K562 (cell line): ENCODE measurements at regions not wholly inside any gene's neighbourhood (a gene's known extent, or its start where the extent isn't known, plus 50 kb on each side); places are given as distances from the start of the nearest gene placed in this dataset.

Source experiments
- ARNT ChIP-seq, 2 experiments: fragments of 450-650 bp; IDR thresholded peaks; 2 replicates each; pipeline ENCODE4 v1.6.1; 2016; ENCODE audit warnings: mild to moderate bottlenecking in 1 of 2
- BMI1 ChIP-seq: fragments of 150-350 bp; IDR thresholded peaks from 2 replicates; pipeline ENCODE4 v1.6.1; 2014; ENCODE audit warnings: low read length
- E2F3 ChIP-seq: fragments of 250-450 bp; sonication (Bioruptor Pico); IDR thresholded peaks from 2 replicates; pipeline ENCODE4 v1.4.0; 2020; ENCODE audit warnings: mild to moderate bottlenecking
- FOXP1 ChIP-seq: sonication (generic); formaldehyde crosslinking; IDR thresholded peaks from 2 replicates; pipeline ENCODE4 v1.8.0; 2022; ENCODE audit warnings: mild to moderate bottlenecking, missing genetic modification reagents
- HDGF ChIP-seq: fragments of 450-650 bp; IDR thresholded peaks from 2 replicates; pipeline ENCODE4 v1.6.1; 2016
- KDM5B ChIP-seq: fragments of 200-600 bp; sonication (generic); IDR thresholded peaks from 2 replicates; pipeline ENCODE4 v1.6.1; 2012; ENCODE audit warnings: low read depth, mild to moderate bottlenecking, moderate library complexity, low read length, control low read depth, inconsistent platforms; ENCODE audit not compliant: insufficient replicate concordance
- KLF13 ChIP-seq: fragments of 450-650 bp; IDR thresholded peaks from 2 replicates; pipeline ENCODE4 v1.6.1; 2016; ENCODE audit warnings: missing genetic modification characterization, low read depth, mild to moderate bottlenecking, missing compliant biosample characterization, moderate library complexity, borderline replicate concordance
- PHF20 ChIP-seq: fragments of 450-650 bp; IDR thresholded peaks from 2 replicates; pipeline ENCODE4 v1.6.1; 2018; ENCODE audit not compliant: partially characterized antibody
- PRDM10 ChIP-seq: fragments of 450-650 bp; IDR thresholded peaks from 2 replicates; pipeline ENCODE4 v1.6.1; 2018; ENCODE audit not compliant: partially characterized antibody
- RBFOX2 ChIP-seq: fragments of 200-400 bp; formaldehyde crosslinking; IDR thresholded peaks from 2 replicates; pipeline ENCODE4 v1.6.1; 2017; ENCODE audit warnings: low read depth, mild to moderate bottlenecking, low read length, moderate library complexity
- SP2 ChIP-seq: IDR thresholded peaks from 2 replicates; pipeline ENCODE4 v1.6.1; 2011; ENCODE audit warnings: mild to moderate bottlenecking, low read depth, low read length, moderate library complexity; ENCODE audit not compliant: poor library complexity, severe bottlenecking; ENCODE audit errors: extremely low read depth
- ZNF134 ChIP-seq: fragments of 250-450 bp; sonication (Bioruptor Pico); conservative IDR thresholded peaks from 2 replicates; pipeline ENCODE4 v1.4.0; 2020
- TF ChIP-seq, protein P1 (sequence below), 2 experiments: fragments of 450-650 bp; IDR thresholded peaks; 2 replicates each; pipeline ENCODE4 v1.6.1; 2016
- TF ChIP-seq, protein P2 (sequence below): sonication (generic); formaldehyde crosslinking; IDR thresholded peaks from 2 replicates; pipeline ENCODE4 v1.8.1; 2022; ENCODE audit warnings: missing genetic modification reagents
- TF ChIP-seq, protein P3 (sequence below): IDR thresholded peaks from 2 replicates; pipeline ENCODE4 v1.6.1; 2011; ENCODE audit warnings: borderline replicate concordance, low read depth, mild to moderate bottlenecking, moderate library complexity, low read length; ENCODE audit not compliant: insufficient read depth, poor library complexity, severe bottlenecking
- TF ChIP-seq, protein P4 (sequence below): fragments of 250-450 bp; sonication (Bioruptor Pico); IDR thresholded peaks from 2 replicates; pipeline ENCODE4 v1.8.0; 2021; ENCODE audit warnings: borderline replicate concordance, mild to moderate bottlenecking, moderate library complexity; ENCODE audit not compliant: poor library complexity, severe bottlenecking

DNA sequence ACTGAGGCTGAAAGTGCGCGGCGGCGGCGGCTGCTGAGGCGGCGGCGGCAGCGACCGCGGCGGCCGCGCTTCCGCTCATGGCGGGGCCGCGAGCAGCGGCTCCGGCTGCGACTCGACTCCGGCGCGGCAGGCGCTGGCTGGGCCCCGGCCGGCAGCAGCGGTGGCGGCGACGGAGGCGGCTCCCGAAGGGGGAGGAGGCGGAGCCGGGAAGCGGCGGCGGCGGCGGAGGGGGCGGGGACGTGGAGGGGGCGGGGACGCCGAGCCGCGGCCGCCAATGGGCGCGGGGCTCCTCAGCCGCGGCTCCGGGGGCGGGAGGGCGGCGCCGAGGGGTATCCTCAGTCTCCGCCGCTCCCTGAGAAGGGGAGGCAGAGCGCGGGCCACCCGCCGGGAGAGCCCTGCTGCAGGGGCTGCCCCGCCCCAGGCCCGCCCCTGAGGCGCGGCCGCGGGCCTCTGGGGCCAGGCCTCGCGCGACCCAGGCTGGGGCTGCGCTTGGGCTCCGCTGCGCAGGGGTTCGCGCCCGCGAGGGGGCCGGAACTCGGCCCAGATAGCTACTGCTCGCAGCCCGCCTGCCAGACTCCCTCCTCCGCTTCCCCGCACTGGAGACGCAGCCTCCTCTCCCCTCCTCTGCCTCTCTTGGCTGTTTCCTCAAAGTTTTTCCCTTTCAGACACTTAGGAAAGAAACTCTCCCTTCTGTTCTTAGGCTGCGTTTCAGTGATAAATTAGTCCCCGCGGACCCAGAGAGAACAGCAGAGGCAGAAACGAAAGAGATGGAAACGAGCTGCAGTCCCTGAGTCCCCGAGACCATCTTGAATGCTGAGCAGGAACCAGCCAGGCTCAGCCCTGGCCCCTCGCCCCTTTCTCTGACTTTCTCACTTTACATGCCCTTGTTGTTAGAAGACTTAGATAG, 85.0 kb upstream of the MELK start (continued):
- no peak for TF ChIP-seq FOXP1
- peak; percentile 74 for TF ChIP-seq PHF20
- TF ChIP-seq KLF13 (tag): no peak
- TF ChIP-seq, protein P1, sequence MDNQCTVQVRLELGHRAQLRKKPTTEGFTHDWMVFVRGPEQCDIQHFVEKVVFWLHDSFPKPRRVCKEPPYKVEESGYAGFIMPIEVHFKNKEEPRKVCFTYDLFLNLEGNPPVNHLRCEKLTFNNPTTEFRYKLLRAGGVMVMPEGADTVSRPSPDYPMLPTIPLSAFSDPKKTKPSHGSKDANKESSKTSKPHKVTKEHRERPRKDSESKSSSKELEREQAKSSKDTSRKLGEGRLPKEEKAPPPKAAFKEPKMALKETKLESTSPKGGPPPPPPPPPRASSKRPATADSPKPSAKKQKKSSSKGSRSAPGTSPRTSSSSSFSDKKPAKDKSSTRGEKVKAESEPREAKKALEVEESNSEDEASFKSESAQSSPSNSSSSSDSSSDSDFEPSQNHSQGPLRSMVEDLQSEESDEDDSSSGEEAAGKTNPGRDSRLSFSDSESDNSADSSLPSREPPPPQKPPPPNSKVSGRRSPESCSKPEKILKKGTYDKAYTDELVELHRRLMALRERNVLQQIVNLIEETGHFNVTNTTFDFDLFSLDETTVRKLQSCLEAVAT (IDR thresholded peaks at IDR 0.05): 0 out of 4 replicates have a peak, but pooled peaks of 1 of the 2 experiments have one; percentile 25
- TF ChIP-seq HDGF: no peak
- TF ChIP-seq RBFOX2: peak; percentile 83
- TF ChIP-seq, protein P2, sequence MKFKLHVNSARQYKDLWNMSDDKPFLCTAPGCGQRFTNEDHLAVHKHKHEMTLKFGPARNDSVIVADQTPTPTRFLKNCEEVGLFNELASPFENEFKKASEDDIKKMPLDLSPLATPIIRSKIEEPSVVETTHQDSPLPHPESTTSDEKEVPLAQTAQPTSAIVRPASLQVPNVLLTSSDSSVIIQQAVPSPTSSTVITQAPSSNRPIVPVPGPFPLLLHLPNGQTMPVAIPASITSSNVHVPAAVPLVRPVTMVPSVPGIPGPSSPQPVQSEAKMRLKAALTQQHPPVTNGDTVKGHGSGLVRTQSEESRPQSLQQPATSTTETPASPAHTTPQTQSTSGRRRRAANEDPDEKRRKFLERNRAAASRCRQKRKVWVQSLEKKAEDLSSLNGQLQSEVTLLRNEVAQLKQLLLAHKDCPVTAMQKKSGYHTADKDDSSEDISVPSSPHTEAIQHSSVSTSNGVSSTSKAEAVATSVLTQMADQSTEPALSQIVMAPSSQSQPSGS (CRISPR knock-in tag): no peak
- TF ChIP-seq, protein P3, sequence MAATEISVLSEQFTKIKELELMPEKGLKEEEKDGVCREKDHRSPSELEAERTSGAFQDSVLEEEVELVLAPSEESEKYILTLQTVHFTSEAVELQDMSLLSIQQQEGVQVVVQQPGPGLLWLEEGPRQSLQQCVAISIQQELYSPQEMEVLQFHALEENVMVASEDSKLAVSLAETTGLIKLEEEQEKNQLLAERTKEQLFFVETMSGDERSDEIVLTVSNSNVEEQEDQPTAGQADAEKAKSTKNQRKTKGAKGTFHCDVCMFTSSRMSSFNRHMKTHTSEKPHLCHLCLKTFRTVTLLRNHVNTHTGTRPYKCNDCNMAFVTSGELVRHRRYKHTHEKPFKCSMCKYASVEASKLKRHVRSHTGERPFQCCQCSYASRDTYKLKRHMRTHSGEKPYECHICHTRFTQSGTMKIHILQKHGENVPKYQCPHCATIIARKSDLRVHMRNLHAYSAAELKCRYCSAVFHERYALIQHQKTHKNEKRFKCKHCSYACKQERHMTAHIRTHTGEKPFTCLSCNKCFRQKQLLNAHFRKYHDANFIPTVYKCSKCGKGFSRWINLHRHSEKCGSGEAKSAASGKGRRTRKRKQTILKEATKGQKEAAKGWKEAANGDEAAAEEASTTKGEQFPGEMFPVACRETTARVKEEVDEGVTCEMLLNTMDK: peak; percentile 26
- peak; percentile 75 for TF ChIP-seq KDM5B
- 0 out of 4 replicates have a peak, but pooled peaks of 1 of the 2 experiments have one; percentile 28 for TF ChIP-seq ARNT (IDR thresholded peaks at IDR 0.05)
- 0 out of 2 replicates have a peak, but pooled peaks have one; percentile 33 for TF ChIP-seq E2F3 (CRISPR knock-in tag)
- TF ChIP-seq ZNF134: no peak
- TF ChIP-seq PRDM10: no peak
- TF ChIP-seq, protein P4, sequence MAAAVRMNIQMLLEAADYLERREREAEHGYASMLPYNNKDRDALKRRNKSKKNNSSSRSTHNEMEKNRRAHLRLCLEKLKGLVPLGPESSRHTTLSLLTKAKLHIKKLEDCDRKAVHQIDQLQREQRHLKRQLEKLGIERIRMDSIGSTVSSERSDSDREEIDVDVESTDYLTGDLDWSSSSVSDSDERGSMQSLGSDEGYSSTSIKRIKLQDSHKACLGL (CRISPR knock-in tag): no peak
- no peak for TF ChIP-seq SP2
- TF ChIP-seq BMI1: no peak
